H1 (cell line): ENCODE measurements at regions not wholly inside any gene's neighbourhood (a gene's known extent, or its start where the extent isn't known, plus 50 kb on each side); places are given as distances from the start of the nearest gene placed in this dataset.
"Not testable (repeated sequence)": the region's sequence is repeated elsewhere in the genome, so short reads cannot be mapped to it uniquely, and the experiment has no call there.

Experiments used
- BCL11A ChIP-seq, 2 experiments: IDR thresholded peaks; one replicate each; pipeline ENCODE4 v1.6.1; 2011; ENCODE audit warnings: low read depth in 2 of 2, low read length in 2 of 2, mild to moderate bottlenecking in 2 of 2
- EZH2 ChIP-seq: fragments of 200-600 bp; sonication (generic); IDR thresholded peaks from 2 replicates; pipeline ENCODE4 v1.7.1; 2012; ENCODE audit warnings: low read depth, mild to moderate bottlenecking, moderate library complexity, low read length, inconsistent platforms; ENCODE audit not compliant: severe bottlenecking
- HDAC2 ChIP-seq, 2 experiments: fragments of 300-600 bp in 1 of 2; sonication (generic) in 1 of 2; IDR thresholded peaks; 2 replicates each; pipeline ENCODE4 v1.6.1; 2011 to 2012; ENCODE audit warnings: low read depth in 2 of 2, low read length in 2 of 2, mild to moderate bottlenecking in 2 of 2, moderate library complexity in 2 of 2, borderline replicate concordance in 1 of 2, inconsistent platforms in 1 of 2
- HDAC6 ChIP-seq: IDR thresholded peaks from one replicate; pipeline ENCODE4 v1.7.1; 2012; ENCODE audit warnings: low read depth, mild to moderate bottlenecking, inconsistent platforms, low read length, moderate library complexity
- NRF1 ChIP-seq: IDR thresholded peaks from 2 replicates; pipeline ENCODE4 v1.6.1; 2011; ENCODE audit warnings: mild to moderate bottlenecking, low read depth, low read length, improper control_type of control experiment
- PHF8 ChIP-seq: fragments of 200-600 bp; sonication (generic); conservative IDR thresholded peaks from 2 replicates; pipeline ENCODE4 v1.7.1; 2012; ENCODE audit warnings: low read depth, mild to moderate bottlenecking, inconsistent platforms, low read length, moderate library complexity
- POLR2AphosphoS5 ChIP-seq: IDR thresholded peaks from 2 replicates; pipeline ENCODE4 v1.6.1; 2011; ENCODE audit warnings: low read depth, low read length
- RAD21 ChIP-seq, 2 experiments: IDR thresholded peaks in 1 of 2; conservative IDR thresholded peaks in 1 of 2; 2 replicates each; pipeline ENCODE4 v1.6.1; 2011; ENCODE audit warnings: low read depth in 2 of 2, low read length in 2 of 2, improper control_type of control experiment in 1 of 2, inconsistent platforms in 1 of 2, mild to moderate bottlenecking in 1 of 2, moderate library complexity in 1 of 2
- SP1 ChIP-seq: IDR thresholded peaks from 2 replicates; pipeline ENCODE4 v1.6.1; 2011; ENCODE audit warnings: low read depth, low read length
- SUZ12 ChIP-seq: fragments of 200-600 bp; sonication (generic); IDR thresholded peaks from 2 replicates; pipeline ENCODE4 v1.6.1; 2012; ENCODE audit warnings: mild to moderate bottlenecking, inconsistent platforms, low read length, moderate library complexity, mixed read lengths
- YY1 ChIP-seq: IDR thresholded peaks from 2 replicates; pipeline ENCODE4 v1.6.1; 2011; ENCODE audit warnings: low read depth, mild to moderate bottlenecking, low read length
- ZNF274 ChIP-seq: IDR thresholded peaks from 2 replicates; pipeline ENCODE4 v1.7.0; 2012; ENCODE audit warnings: low read length, borderline replicate concordance; ENCODE audit errors: extremely low read depth
- TF ChIP-seq, protein P1 (sequence below), 3 experiments: IDR thresholded peaks; 1 replicate in 2 of 3; 2 replicates in 1 of 3; pipeline versions ENCODE4 v1.5.1 to v1.6.1; 2011; ENCODE audit warnings: low read length in 3 of 3, mild to moderate bottlenecking in 3 of 3, inconsistent platforms in 2 of 3, low read depth in 1 of 3, moderate library complexity in 1 of 3; ENCODE audit not compliant: insufficient read depth in 1 of 3; ENCODE audit errors: control extremely low read depth in 1 of 3

DNA sequence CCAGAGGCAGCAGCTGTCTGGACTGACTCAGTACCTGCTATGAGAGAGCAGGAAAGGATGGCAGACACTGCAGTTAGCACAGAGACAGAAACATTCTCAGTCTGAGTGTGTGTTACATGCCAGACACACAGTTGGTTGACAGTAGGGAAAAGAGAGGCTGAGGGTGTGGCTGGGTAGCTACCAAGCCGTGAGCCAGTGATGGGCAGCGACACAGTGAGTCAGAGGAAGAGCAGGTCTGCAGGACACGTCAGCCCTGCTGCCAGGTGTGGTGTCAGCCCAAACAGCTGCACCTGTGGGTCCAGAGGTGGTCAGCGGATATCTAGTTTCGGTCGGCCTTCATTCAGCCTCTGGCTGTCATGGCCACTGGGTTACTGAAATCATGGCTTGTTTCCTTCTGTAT lies 124.4 kb upstream of the SPATA31A3 start:
- TF ChIP-seq SP1; EZH2; YY1; POLR2AphosphoS5; BCL11A (IDR thresholded peaks at IDR 0.05; ENCODE audit: low read depth in 2 of 2, low read length in 2 of 2); RAD21 (IDR thresholded peaks at IDR 0.05 in 1 of 2, conservative IDR thresholded peaks at IDR 0.05 in 1 of 2; ENCODE audit: low read depth in 2 of 2, low read length in 2 of 2); PHF8; HDAC2 (IDR thresholded peaks at IDR 0.05; ENCODE audit: borderline replicate concordance in 1 of 2, low read depth in 2 of 2, low read length in 2 of 2); ZNF274; NRF1; HDAC6; SUZ12: not testable (repeated sequence)
- TF ChIP-seq, protein P1, sequence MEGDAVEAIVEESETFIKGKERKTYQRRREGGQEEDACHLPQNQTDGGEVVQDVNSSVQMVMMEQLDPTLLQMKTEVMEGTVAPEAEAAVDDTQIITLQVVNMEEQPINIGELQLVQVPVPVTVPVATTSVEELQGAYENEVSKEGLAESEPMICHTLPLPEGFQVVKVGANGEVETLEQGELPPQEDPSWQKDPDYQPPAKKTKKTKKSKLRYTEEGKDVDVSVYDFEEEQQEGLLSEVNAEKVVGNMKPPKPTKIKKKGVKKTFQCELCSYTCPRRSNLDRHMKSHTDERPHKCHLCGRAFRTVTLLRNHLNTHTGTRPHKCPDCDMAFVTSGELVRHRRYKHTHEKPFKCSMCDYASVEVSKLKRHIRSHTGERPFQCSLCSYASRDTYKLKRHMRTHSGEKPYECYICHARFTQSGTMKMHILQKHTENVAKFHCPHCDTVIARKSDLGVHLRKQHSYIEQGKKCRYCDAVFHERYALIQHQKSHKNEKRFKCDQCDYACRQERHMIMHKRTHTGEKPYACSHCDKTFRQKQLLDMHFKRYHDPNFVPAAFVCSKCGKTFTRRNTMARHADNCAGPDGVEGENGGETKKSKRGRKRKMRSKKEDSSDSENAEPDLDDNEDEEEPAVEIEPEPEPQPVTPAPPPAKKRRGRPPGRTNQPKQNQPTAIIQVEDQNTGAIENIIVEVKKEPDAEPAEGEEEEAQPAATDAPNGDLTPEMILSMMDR (IDR thresholded peaks at IDR 0.05; ENCODE audit: control extremely low read depth in 1 of 3, insufficient read depth in 1 of 3, low read depth in 1 of 3, low read length in 3 of 3) = not testable (repeated sequence)
